ENCODE measurements at regions not wholly inside any gene's neighbourhood (a gene's known extent, or its start where the extent isn't known, plus 50 kb on each side); places are given as distances from the start of the nearest gene placed in this dataset.

- TF ChIP-seq FOXP4 (CRISPR knock-in tag; IDR thresholded peaks at IDR 0.05) (no peak), JAZF1 (CRISPR knock-in tag; IDR thresholded peaks at IDR 0.05) (no peak), ZMAT4 (CRISPR knock-in tag; IDR thresholded peaks at IDR 0.05) (no peak), CDX4 (CRISPR knock-in tag; IDR thresholded peaks at IDR 0.05; ENCODE audit: borderline replicate concordance) (no peak)
These were observed 523.5 kb upstream of the MAN1A1 start (continued) for GRCh38 chr6:119873107-119873506.

GRCh38 chr6:119871520-119871919 lies 522.0 kb upstream of the MAN1A1 start:
- ATAC-seq: no peak
- Mint-ChIP-seq H3K4me1 (no peaks in the 10 kb centered on the region; the same call in 1 of the 2 replicates), H3K4me3 (no peak overlapping the region), H3K36me3 (no peaks in the 10 kb centered on the region), H3K9me3 (no peaks in the 10 kb centered on the region), H3K27me3 (ENCODE audit: low read depth) (no peaks in the 10 kb centered on the region), H3K27ac (no peak overlapping the region)
- TF ChIP-seq CREB1 (CRISPR knock-in tag; IDR thresholded peaks at IDR 0.05) (no peak), USF2 (CRISPR knock-in tag; IDR thresholded peaks at IDR 0.05) (no peak), CTCF (IDR thresholded peaks at IDR 0.05) (no peak), GRHL2 (CRISPR knock-in tag; IDR thresholded peaks at IDR 0.05; ENCODE audit: insufficient replicate concordance, severe bottlenecking) (no peak), ZNF671 (CRISPR knock-in tag; IDR thresholded peaks at IDR 0.05) (no peak), NR3C1 (CRISPR knock-in tag; conservative IDR thresholded peaks at IDR 0.05; ENCODE audit: low read depth) (no peak), FOXJ3 (CRISPR knock-in tag; IDR thresholded peaks at IDR 0.05; ENCODE audit: borderline replicate concordance) (no peak), ZNF532 (CRISPR knock-in tag; IDR thresholded peaks at IDR 0.05; ENCODE audit: borderline replicate concordance) (no peak), EMX1 (CRISPR knock-in tag; IDR thresholded peaks at IDR 0.05) (no peak), ZNF416 (CRISPR knock-in tag; IDR thresholded peaks at IDR 0.05) (no peak), PREB (CRISPR knock-in tag; IDR thresholded peaks at IDR 0.05; ENCODE audit: borderline replicate concordance) (no peak), CREM (CRISPR knock-in tag; IDR thresholded peaks at IDR 0.05) (no peak), ZNF423 (CRISPR knock-in tag; IDR thresholded peaks at IDR 0.05) (no peak), HMGA2 (CRISPR knock-in tag; IDR thresholded peaks at IDR 0.05) (no peak), TEAD4 (CRISPR knock-in tag; IDR thresholded peaks at IDR 0.05) (no peak), GABPB1 (CRISPR knock-in tag; IDR thresholded peaks at IDR 0.05) (no peak)
- DNase-seq (ENCODE audit: low spot score): no peak
- ChIA-PET POLR2A (no interaction called here), CTCF (no interaction called here)
